ENCODE measurements at regions not wholly inside any gene's neighbourhood (a gene's known extent, or its start where the extent isn't known, plus 50 kb on each side); places are given as distances from the start of the nearest gene placed in this dataset.

- TF ChIP-seq, protein P1, sequence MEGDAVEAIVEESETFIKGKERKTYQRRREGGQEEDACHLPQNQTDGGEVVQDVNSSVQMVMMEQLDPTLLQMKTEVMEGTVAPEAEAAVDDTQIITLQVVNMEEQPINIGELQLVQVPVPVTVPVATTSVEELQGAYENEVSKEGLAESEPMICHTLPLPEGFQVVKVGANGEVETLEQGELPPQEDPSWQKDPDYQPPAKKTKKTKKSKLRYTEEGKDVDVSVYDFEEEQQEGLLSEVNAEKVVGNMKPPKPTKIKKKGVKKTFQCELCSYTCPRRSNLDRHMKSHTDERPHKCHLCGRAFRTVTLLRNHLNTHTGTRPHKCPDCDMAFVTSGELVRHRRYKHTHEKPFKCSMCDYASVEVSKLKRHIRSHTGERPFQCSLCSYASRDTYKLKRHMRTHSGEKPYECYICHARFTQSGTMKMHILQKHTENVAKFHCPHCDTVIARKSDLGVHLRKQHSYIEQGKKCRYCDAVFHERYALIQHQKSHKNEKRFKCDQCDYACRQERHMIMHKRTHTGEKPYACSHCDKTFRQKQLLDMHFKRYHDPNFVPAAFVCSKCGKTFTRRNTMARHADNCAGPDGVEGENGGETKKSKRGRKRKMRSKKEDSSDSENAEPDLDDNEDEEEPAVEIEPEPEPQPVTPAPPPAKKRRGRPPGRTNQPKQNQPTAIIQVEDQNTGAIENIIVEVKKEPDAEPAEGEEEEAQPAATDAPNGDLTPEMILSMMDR (IDR thresholded peaks at IDR 0.05): no peak
- no peak for TF ChIP-seq POLR2A (IDR thresholded peaks at IDR 0.05)
Measured at GRCh38 chr10:71127773-71128172, 84.6 kb upstream of the UNC5B start.

Measured in testis (tissue), 2 donors.